Activated CD8-positive, alpha-beta T cell treated with anti-CD3 and anti-CD28 coated beads for 36 hours (primary cell): ENCODE measurements at regions not wholly inside any gene's neighbourhood (a gene's known extent, or its start where the extent isn't known, plus 50 kb on each side); places are given as distances from the start of the nearest gene placed in this dataset.

Source experiments
- ATAC-seq: fragments of 200-7000 bp; cut with Tn5 transposase; one replicate; pipeline ENCODE4 v1.10.0; 2021; ENCODE audit warnings: mild to moderate bottlenecking, moderate library complexity
- CTCF ChIA-PET: fragments of 350-600 bp; sonication (Branson Sonifier 250); formaldehyde crosslinking; loops from one replicate; lab custom pipeline; 2021; ENCODE audit warnings: antibody characterized with exemption; lab: Charles Lee
- POLR2A ChIA-PET: fragments of 350-600 bp; sonication (Branson Sonifier 250); formaldehyde crosslinking; loops from one replicate; lab custom pipeline; 2021; ENCODE audit warnings: antibody characterized with exemption; lab: Charles Lee
- DNase-seq: peaks from one replicate; pipeline ENCODE4 v3.0.0-alpha.2; 2020
- H3K27ac Mint-ChIP-seq: one replicate; pipeline ENCODE4 v1.8.0; 2021; ENCODE audit warnings: mild to moderate bottlenecking, mixed read lengths
- H3K27me3 Mint-ChIP-seq: one replicate; pipeline ENCODE4 v1.8.0; 2021; ENCODE audit warnings: mixed read lengths
- H3K36me3 Mint-ChIP-seq: one replicate; pipeline ENCODE4 v1.8.0; 2021; ENCODE audit warnings: low read depth, mixed read lengths
- H3K4me1 Mint-ChIP-seq: one replicate; pipeline ENCODE4 v1.8.0; 2021; ENCODE audit warnings: low read depth, mixed read lengths
- H3K4me3 Mint-ChIP-seq: one replicate; pipeline ENCODE4 v1.8.0; 2021; ENCODE audit warnings: mild to moderate bottlenecking, moderate library complexity, mixed read lengths
- H3K9me3 Mint-ChIP-seq: one replicate; pipeline ENCODE4 v1.8.0; 2021; ENCODE audit warnings: mixed read lengths
- intact Hi-C: fragments of 100-400 bp; cut with micrococcal nuclease; formaldehyde crosslinking; loops from one replicate; pipeline ENCODE4 v1.10.0; 2022
- TF ChIP-seq, protein P1 (sequence below): fragments of 200-600 bp; IDR thresholded peaks from one replicate; pipeline ENCODE4 v1.8.0; 2022; ENCODE audit warnings: antibody characterized with exemption, mild to moderate bottlenecking

GRCh38 chr11:26909991-26910591 lies 83.8 kb upstream of the FIBIN start:
- ChIA-PET POLR2A (no interaction called here), CTCF (interaction anchor here (1.3 kb wide), 1 partner anchor 18 kb away, joined by 4 read pairs; no protein-coding TSS in a partner anchor)
- Mint-ChIP-seq H3K27me3 (no peaks in the 10 kb centered on the region), H3K9me3 (no peaks in the 10 kb centered on the region), H3K4me3 (no peak overlapping the region), H3K27ac (no peak overlapping the region), H3K4me1 (no peaks in the 10 kb centered on the region), H3K36me3 (no peaks in the 10 kb centered on the region)
- DNase-seq (no peak), ATAC-seq (no peak)
- TF ChIP-seq, protein P1, sequence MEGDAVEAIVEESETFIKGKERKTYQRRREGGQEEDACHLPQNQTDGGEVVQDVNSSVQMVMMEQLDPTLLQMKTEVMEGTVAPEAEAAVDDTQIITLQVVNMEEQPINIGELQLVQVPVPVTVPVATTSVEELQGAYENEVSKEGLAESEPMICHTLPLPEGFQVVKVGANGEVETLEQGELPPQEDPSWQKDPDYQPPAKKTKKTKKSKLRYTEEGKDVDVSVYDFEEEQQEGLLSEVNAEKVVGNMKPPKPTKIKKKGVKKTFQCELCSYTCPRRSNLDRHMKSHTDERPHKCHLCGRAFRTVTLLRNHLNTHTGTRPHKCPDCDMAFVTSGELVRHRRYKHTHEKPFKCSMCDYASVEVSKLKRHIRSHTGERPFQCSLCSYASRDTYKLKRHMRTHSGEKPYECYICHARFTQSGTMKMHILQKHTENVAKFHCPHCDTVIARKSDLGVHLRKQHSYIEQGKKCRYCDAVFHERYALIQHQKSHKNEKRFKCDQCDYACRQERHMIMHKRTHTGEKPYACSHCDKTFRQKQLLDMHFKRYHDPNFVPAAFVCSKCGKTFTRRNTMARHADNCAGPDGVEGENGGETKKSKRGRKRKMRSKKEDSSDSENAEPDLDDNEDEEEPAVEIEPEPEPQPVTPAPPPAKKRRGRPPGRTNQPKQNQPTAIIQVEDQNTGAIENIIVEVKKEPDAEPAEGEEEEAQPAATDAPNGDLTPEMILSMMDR, result no peak
- intact Hi-C loops, result no loop called here

DNA sequence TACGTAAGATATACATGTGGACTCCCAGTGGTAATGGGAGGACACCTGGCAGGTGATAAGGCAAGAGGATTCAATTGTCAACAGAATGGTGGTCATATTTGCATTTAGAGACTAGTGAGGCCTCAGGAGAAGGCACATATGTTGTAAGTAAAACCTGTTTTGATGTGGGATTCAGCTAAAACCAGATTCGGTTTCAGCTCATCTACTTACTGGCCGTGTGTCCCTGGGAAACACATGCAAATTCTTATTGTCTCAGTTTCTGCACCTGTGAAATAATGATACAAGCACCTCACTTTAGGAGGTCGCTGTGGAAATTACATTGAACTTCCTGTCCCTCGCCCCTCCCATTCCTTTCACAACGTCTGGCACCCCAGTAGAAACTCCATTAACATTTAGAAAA lies 78.9 kb upstream of the FIBIN start:
- DNase-seq (no peak), ATAC-seq (no peak)
- Mint-ChIP-seq H3K27me3 (no peaks in the 10 kb centered on the region), H3K36me3 (no peaks in the 10 kb centered on the region), H3K4me3 (no peak overlapping the region), H3K9me3 (no peaks in the 10 kb centered on the region), H3K4me1 (no peaks in the 10 kb centered on the region), H3K27ac (no peak overlapping the region)
- TF ChIP-seq, protein P1, result no peak
- CTCF ChIA-PET, result no interaction called here
- intact Hi-C loops, result no loop called here
- POLR2A ChIA-PET, result no interaction called here

DNA sequence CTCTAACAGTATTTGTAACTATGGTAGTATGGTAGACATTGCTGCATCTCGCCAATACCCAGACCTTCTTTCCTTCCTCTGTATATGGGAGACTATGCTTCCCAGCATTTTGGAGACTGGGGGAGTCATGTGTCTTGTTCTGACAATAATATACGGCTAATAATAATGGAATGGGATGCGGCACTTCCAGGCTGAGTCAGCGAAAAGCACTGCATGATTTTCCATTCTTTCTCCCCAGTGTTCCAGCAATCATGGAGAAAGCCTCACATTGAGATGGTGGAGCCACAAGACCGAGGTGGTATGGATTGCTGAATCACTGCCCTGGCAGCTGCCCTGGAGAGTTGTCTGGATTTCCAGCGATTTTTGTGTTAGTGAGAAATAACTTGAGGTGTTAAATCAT lies 77.1 kb upstream of the FIBIN start:
- no peak overlapping the region for H3K27ac Mint-ChIP-seq
- POLR2A ChIA-PET, result no interaction called here
- TF ChIP-seq, protein P1, result no peak
- H3K4me3 Mint-ChIP-seq, result no peak overlapping the region
- DNase-seq, result no peak
- H3K9me3 Mint-ChIP-seq, result no peaks in the 10 kb centered on the region
- no peaks in the 10 kb centered on the region for H3K27me3 Mint-ChIP-seq
- H3K4me1 Mint-ChIP-seq, result no peaks in the 10 kb centered on the region
- intact Hi-C loops, result no loop called here
- CTCF ChIA-PET, result no interaction called here
- ATAC-seq, result no peak
- H3K36me3 Mint-ChIP-seq, result no peaks in the 10 kb centered on the region

GRCh38 chr11:26928582-26928981 lies 65.3 kb upstream of the FIBIN start:
- H3K4me1 Mint-ChIP-seq, result no peaks in the 10 kb centered on the region
- H3K36me3 Mint-ChIP-seq, result no peaks in the 10 kb centered on the region
- DNase-seq, result no peak
- POLR2A ChIA-PET, result no interaction called here
- TF ChIP-seq, protein P1, result no peak
- CTCF ChIA-PET, result interaction anchor here (1.0 kb wide), 1 partner anchor 18 kb away, joined by 4 read pairs; no protein-coding TSS in a partner anchor
- intact Hi-C loops, result no loop called here
- no peak overlapping the region for H3K27ac Mint-ChIP-seq
- no peaks in the 10 kb centered on the region for H3K27me3 Mint-ChIP-seq
- no peak overlapping the region for H3K4me3 Mint-ChIP-seq
- ATAC-seq, result no peak
- peaks cover 9% of the 10 kb centered on the region for H3K9me3 Mint-ChIP-seq

GRCh38 chr11:26929806-26930517 lies 64.0 kb upstream of the FIBIN start:
- TF ChIP-seq, protein P1, result no peak
- Mint-ChIP-seq H3K4me3 (no peak overlapping the region), H3K27ac (no peak overlapping the region), H3K27me3 (no peaks in the 10 kb centered on the region), H3K9me3 (peaks cover 5% of the 10 kb centered on the region), H3K36me3 (no peaks in the 10 kb centered on the region), H3K4me1 (no peaks in the 10 kb centered on the region)
- intact Hi-C loops, result no loop called here
- ATAC-seq (no peak), DNase-seq (no peak)
- POLR2A ChIA-PET, result no interaction called here
- CTCF ChIA-PET, result no interaction called here
